A549 (cell line): ENCODE measurements at regions not wholly inside any gene's neighbourhood (a gene's known extent, or its start where the extent isn't known, plus 50 kb on each side); places are given as distances from the start of the nearest gene placed in this dataset.

ENCODE experiments used
- CEBPB ChIP-seq, 2 experiments: fragments of >200 bp in 1 of 2; sonication (Bioruptor Twin) in 1 of 2; formaldehyde crosslinking in 1 of 2; IDR thresholded peaks; 2 replicates each; pipeline ENCODE4 v1.6.1; 2012 to 2016
- CHD2 ChIP-seq: fragments of 150-350 bp; IDR thresholded peaks from 2 replicates; pipeline ENCODE4 v1.6.1; 2014; ENCODE audit warnings: low read length; ENCODE audit not compliant: partially characterized antibody
- CTCF ChIP-seq: fragments of >200 bp; sonication (Bioruptor Twin); formaldehyde crosslinking; IDR thresholded peaks from 3 replicates; pipeline ENCODE4 v1.5.1; 2016
- EP300 ChIP-seq, 2 experiments: fragments of >200 bp; sonication (Bioruptor Twin); formaldehyde crosslinking; IDR thresholded peaks; 2 replicates in 1 of 2; 3 replicates in 1 of 2; pipeline ENCODE4 v1.6.1; 2016 to 2017
- JUN ChIP-seq, 2 experiments: fragments of >200 bp; sonication (Bioruptor Twin); formaldehyde crosslinking; IDR thresholded peaks; 2 replicates in 1 of 2; 3 replicates in 1 of 2; pipeline ENCODE4 v1.6.1; 2016 to 2017
- NR3C1 ChIP-seq: fragments of >200 bp; sonication (Bioruptor Twin); formaldehyde crosslinking; IDR thresholded peaks from 3 replicates; pipeline ENCODE4 v1.6.1; 2017
- POLR2A ChIP-seq: IDR thresholded peaks from 2 replicates; pipeline ENCODE4 v1.6.1; 2012; ENCODE audit warnings: mild to moderate bottlenecking, low read length
- POLR2AphosphoS2 ChIP-seq: conservative IDR thresholded peaks from 2 replicates; pipeline ENCODE4 v1.6.1; 2012; ENCODE audit warnings: low read length, improper control_type of control experiment, inconsistent platforms
- RAD21 ChIP-seq, 2 experiments: fragments of >200 bp in 1 of 2; sonication (Bioruptor Twin) in 1 of 2; formaldehyde crosslinking in 1 of 2; IDR thresholded peaks in 1 of 2; conservative IDR thresholded peaks in 1 of 2; 2 replicates in 1 of 2; 3 replicates in 1 of 2; pipeline ENCODE4 v1.6.1; 2012 to 2018; ENCODE audit warnings: inconsistent platforms in 1 of 2
- RFX5 ChIP-seq: fragments of 450-650 bp; IDR thresholded peaks from 2 replicates; pipeline ENCODE4 v1.7.1; 2014; ENCODE audit warnings: antibody characterized with exemption, mild to moderate bottlenecking, moderate library complexity
- RNF2 ChIP-seq: fragments of 200-600 bp; sonication (generic); IDR thresholded peaks from 2 replicates; pipeline ENCODE4 v1.6.1; 2016; ENCODE audit warnings: low read depth, mild to moderate bottlenecking, antibody characterized with exemption, moderate library complexity, borderline replicate concordance
- ZFP36 ChIP-seq: fragments of 450-650 bp; IDR thresholded peaks from 2 replicates; pipeline ENCODE4 v1.6.1; 2014; ENCODE audit warnings: borderline replicate concordance; ENCODE audit not compliant: partially characterized antibody

- TF ChIP-seq CTCF (no peak), RFX5 (no peak), JUN (IDR thresholded peaks at IDR 0.05) (no peak), ZFP36 (no peak), EP300 (IDR thresholded peaks at IDR 0.05) (no peak), CEBPB (IDR thresholded peaks at IDR 0.05) (no peak), NR3C1 (no peak), POLR2AphosphoS2 (no peak), POLR2A (no peak), CHD2 (no peak), RNF2 (no peak), RAD21 (conservative IDR thresholded peaks at IDR 0.05 in 1 of 2, IDR thresholded peaks at IDR 0.05 in 1 of 2) (no peak)
These were observed 145.7 kb upstream of the EDNRA start for GRCh38 chr4:147335183-147335582.
